ENCODE measurements at regions not wholly inside any gene's neighbourhood (a gene's known extent, or its start where the extent isn't known, plus 50 kb on each side); places are given as distances from the start of the nearest gene placed in this dataset.

- TF ChIP-seq CTCF (IDR thresholded peaks at IDR 0.05) (no peak), POLR2AphosphoS5 (IDR thresholded peaks at IDR 0.05) (no peak)
These were observed 813.4 kb downstream of the TLE1 start for GRCh38 chr9:80875947-80876346.
